HG03432 (cell line): ENCODE measurements at regions not wholly inside any gene's neighbourhood (a gene's known extent, or its start where the extent isn't known, plus 50 kb on each side); places are given as distances from the start of the nearest gene placed in this dataset.

ENCODE experiments used
- ATAC-seq: cut with Tn5 transposase; IDR thresholded peaks from one replicate; pipeline ENCODE4 v1.9.1; 2021; ENCODE audit warnings: mild to moderate bottlenecking, moderate library complexity; ENCODE audit not compliant: unreplicated experiment

GRCh38 chr15:46471096-46471495 lies 836.3 kb downstream of the SQOR start:
- no peak for ATAC-seq

- ATAC-seq = no peak
These were observed 854.4 kb downstream of the SQOR start for GRCh38 chr15:46489276-46489675.

GRCh38 chr15:46496491-46497115 lies 861.8 kb downstream of the SQOR start:
- ATAC-seq = no peak

- ATAC-seq = no peak
These were observed 867.8 kb downstream of the SQOR start for GRCh38 chr15:46502667-46503066.

- ATAC-seq = no peak
These were observed 883.6 kb downstream of the SQOR start for GRCh38 chr15:46518381-46518780.

- ATAC-seq = no peak
These were observed 888.9 kb downstream of the SQOR start for GRCh38 chr15:46523701-46524100.

GRCh38 chr15:46525984-46526725 lies 891.3 kb downstream of the SQOR start:
- ATAC-seq = no peak

- ATAC-seq = no peak
These were observed 891.9 kb downstream of the SQOR start for GRCh38 chr15:46526726-46527110.

GRCh38 chr15:46543626-46544025 lies 908.8 kb downstream of the SQOR start:
- no peak for ATAC-seq

- ATAC-seq = no peak
These were observed 914.2 kb downstream of the SQOR start for GRCh38 chr15:46548989-46549388.

- ATAC-seq = no peak
These were observed 917.5 kb downstream of the SQOR start for GRCh38 chr15:46552316-46552715.

- ATAC-seq = no peak
These were observed 920.7 kb downstream of the SQOR start for GRCh38 chr15:46555547-46555946.

- no peak for ATAC-seq
These were observed 921.2 kb downstream of the SQOR start for GRCh38 chr15:46556010-46556409.

GRCh38 chr15:46556559-46557379 lies 921.9 kb downstream of the SQOR start:
- ATAC-seq = no peak

- ATAC-seq = no peak
These were observed 933.1 kb downstream of the SQOR start for GRCh38 chr15:46567968-46568367.

- ATAC-seq = no peak
These were observed 935.0 kb downstream of the SQOR start for GRCh38 chr15:46569781-46570180.

GRCh38 chr15:46576646-46577395 lies 942.0 kb downstream of the SQOR start:
- ATAC-seq = no peak

- no peak for ATAC-seq
These were observed 942.9 kb downstream of the SQOR start for GRCh38 chr15:46577767-46578166.

- ATAC-seq = no peak
These were observed 945.7 kb downstream of the SQOR start for GRCh38 chr15:46580487-46580886.

GRCh38 chr15:46580924-46581323 lies 946.1 kb downstream of the SQOR start:
- ATAC-seq = no peak

- no peak for ATAC-seq
These were observed 954.3 kb downstream of the SQOR start for GRCh38 chr15:46589088-46589487.
